Head of caudate nucleus (tissue), 42 donors: ENCODE measurements at regions not wholly inside any gene's neighbourhood (a gene's known extent, or its start where the extent isn't known, plus 50 kb on each side); places are given as distances from the start of the nearest gene placed in this dataset.

ENCODE experiments used
- DNase-seq, 42 donors: peaks; one replicate each; pipeline versions ENCODE4 v3.0.0 to v3.0.0-alpha.2; 2020 to 2021; ENCODE audit warnings: mixed read lengths in 7 of 42
- intact Hi-C: fragments of 100-400 bp; cut with DNase I; formaldehyde crosslinking; loops from one replicate; pipeline ENCODE4 v1.15.0; 2022

DNA sequence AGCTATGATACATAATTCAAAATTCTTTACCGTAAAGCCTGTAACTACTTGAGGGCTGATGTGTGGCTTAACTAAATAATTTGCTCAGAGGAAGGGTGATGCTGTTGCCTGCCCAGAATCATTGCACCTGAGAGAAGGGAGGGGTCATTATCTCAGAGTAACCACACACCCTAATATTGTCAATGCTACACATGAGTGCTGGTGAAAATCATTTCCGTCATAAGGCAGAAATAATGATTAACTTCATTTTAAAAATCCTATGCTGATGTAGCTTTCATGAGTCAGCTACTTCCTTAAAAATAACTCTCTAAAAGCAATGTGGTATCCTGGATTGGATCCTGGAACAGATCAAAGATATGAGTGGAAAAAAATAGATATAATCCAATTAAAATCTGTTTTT, 146.4 kb upstream of the FAM83B start:
- no peak for DNase-seq
- intact Hi-C loops, result no loop called here

DNA sequence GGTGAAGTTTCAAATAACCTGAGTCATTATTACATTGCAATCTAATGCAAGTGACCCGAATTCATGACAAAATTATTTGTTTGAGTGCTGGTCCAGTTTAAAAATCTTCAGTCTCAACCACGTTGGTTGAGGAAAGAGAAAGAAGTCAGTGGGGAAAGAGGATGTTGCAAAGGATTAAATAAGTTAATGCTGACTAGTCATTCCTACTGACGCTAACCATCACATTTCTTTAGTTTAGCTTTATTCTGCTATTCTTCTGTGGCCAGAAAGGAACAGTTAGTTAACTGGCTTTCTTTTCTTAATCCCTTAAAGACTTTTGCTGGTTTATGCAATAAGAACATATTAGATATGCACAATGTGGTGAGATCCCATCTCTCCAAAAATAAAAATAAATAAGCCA, 143.8 kb upstream of the FAM83B start:
- no peak for DNase-seq
- intact Hi-C loops, result no loop called here

DNA sequence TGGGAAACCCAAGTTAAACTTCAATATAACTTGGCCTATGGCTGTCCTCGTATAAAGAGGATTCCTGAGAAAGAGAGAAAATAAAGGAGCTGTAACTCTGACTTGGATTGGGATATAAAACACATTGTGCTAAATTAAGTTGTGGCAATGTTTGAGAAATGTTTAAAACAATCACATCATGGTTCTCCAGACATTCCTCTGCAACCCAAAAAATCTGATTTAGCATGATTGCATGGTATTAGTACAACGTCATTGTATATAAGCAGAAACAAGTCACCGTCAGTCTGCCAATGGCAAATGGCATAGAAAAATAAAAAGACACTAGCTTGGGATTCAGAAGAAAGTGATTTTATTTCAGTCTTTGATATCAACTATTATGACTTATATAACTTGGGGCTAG, 140.2 kb upstream of the FAM83B start:
- intact Hi-C loops, result no loop called here
- DNase-seq, result no peak

DNA sequence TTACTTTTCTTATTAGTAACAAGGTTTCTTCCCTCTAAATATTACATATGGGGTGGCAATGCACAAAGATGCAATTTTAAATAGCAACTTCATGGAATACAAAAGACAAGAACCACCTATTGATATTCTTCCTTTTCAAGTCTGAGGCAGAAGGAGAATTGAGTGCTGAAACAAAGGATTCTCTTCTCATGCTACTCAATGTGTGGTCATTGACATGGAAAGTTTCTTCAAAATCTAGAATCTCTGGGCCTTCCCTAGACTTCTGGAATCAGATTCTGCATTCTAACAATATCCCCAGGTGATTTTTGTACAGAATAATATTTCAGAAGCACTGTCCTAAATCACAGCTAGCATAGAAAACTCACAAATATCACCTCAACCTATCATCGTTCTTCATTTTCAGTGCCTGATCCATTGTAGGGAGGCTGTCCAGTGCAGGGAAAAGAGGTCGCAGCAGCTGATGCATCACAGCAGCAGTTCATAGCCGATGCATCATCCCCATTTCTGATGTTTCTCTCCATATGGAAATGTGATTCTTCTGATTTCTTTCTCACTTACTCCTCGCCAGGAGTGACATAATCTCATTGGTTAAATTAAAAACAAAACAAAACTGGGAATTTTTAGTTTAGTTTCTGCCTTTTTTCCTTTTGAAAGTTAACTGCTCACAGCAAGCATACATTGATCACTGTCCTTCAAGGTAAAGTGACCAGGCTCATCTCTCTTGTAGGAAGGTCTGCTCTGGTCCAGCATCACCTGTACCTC, 139.5 kb upstream of the FAM83B start:
- no peak for DNase-seq
- intact Hi-C loops, result no loop called here

DNA sequence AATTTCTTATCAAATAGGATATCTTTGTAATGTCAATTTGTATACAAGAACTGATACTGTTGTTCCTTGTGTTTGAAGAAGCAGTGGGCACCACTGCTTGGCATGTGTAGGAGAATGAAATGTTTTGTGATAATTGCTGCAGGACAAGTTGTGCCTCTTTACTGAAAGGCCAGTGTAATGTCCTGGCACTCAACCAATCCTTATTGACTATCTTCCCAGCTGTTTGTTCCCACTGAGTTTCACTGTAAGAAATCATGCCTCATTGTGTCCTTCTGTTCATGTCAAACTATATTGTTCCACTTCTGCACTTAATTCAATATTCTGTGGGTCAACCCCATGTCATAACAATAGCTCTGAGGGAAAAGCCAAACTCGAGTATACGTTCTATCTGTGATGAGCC, 136.1 kb upstream of the FAM83B start:
- intact Hi-C loops, result no loop called here
- no peak for DNase-seq

DNA sequence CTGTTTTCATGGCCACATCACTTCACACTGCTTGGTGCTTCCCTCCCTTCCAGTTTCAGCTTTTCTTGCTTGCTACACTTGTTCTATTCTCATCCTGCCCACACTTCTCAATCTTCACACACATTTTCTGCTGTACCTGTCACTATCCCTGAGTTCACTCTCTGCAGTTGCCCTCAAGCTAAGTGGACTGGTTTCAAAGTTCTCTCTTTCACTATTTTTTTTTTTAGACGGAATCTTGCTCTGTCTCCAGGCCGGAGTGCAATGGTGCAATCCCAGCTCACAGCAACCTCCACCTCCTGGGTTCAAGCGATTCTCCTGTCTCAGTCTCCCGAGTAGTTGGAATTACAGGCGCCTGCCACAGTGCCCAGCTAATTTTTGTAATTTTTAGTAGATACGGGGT, 130.6 kb upstream of the FAM83B start:
- no peak for DNase-seq
- intact Hi-C loops, result no loop called here

DNA sequence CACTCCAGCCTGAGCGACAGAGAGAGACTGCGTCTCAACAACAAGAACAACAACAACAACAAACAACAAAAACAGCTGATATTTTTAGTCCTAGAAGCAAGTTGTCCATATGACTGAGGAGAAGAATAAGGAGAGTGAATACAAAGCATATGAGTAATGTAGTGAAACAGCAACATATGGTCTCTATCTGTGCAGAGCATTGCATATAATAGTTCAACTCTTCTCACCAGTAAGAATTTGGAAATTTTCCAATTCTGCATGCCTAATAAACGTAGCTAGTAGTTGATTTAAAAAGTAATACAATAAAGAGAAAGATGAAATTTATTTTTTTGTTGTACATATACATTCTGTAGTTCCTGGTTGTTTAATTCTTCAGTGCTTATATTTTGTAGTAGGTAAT, 129.7 kb upstream of the FAM83B start:
- intact Hi-C loops, result no loop called here
- DNase-seq, result no peak

DNA sequence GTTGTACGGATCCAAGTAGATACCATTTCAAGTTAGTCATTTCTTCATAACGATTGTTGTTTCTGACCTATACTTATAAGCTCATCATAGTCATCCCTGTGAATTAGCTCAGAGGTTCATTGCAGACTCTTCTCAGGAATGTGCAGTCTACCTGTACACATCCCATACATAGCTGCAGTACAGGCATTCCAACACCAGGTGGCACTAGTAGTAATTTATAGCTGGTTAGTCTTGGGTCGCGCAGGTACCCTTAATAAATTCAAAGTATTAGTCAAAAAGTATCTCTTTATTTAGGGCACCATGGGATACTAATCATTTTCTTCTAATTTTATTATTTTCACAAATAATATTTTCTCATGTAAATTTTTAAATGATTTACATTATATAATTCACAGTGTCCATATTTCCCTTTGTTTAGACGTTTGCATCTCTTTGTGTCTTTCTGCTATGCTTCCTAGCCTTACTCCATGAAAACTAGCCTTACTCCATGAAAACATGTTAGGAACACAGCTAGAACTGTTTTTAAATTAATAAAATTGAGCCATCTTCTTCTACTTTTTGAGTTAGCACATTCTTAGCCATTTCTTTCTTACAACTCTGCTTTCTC, 128.6 kb upstream of the FAM83B start:
- intact Hi-C loops, result no loop called here
- peak in 40 of 42 donors; percentile 30 to 90 (median 70) for DNase-seq

DNA sequence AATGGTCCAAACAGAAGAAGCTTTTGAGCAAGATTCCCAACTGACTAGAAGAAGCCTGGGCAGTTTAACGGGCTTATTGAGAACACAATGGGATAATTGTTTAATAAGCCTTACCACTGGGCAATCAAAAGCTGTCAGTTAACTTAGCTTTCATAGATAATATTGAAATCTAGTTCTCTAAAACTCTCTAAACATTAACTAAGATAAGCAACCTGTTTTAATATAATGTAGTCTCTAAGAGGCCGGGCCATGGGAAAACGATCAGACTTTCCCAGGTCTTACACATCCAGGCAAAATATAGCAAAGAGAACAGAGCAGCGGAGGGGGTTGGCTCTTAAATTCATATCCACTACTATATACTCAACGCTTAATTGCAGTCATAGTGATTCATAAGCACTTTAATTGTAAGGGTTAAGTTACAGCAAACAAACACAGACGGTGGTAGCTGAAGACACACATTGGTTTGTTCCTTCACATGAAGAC, 128.0 kb upstream of the FAM83B start:
- no peak for DNase-seq
- intact Hi-C loops, result no loop called here

DNA sequence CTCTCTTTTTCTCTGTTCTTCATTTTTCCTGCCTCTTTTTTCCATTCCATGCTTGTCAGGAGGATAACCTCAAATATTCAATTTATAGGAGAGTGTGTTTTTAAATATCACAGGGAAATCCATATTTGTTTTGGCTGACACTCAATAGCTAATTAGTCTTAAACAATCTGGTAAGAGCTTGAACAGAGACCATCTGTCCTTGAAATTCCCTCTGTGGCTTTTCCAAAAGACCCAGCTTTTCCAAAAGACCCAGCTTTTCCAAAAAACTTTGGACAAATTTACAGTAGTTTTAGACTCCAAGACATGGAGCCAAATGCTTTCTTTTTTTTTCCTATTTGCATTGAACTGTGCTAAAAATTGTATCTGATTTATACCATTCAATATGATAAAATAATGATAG, 127.4 kb upstream of the FAM83B start:
- intact Hi-C loops, result no loop called here
- no peak for DNase-seq

DNA sequence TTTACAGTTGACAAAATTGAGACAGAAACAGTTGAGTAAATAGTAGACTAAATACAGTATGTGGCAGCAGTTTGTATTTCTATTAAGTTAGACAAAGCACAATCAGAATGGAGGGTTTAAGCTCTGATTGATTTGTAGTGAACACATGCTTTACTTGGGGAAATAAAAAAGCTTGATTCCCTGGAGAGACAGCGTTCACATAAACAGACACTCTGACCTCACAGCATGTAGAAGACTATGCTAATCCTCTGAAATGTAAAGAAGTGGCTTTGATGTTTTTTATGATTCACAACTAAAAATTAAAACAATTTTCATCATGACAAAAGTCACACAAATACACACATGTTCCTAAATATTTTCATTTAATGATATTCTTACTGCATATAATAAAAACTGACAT, 126.9 kb upstream of the FAM83B start:
- intact Hi-C loops, result no loop called here

DNA sequence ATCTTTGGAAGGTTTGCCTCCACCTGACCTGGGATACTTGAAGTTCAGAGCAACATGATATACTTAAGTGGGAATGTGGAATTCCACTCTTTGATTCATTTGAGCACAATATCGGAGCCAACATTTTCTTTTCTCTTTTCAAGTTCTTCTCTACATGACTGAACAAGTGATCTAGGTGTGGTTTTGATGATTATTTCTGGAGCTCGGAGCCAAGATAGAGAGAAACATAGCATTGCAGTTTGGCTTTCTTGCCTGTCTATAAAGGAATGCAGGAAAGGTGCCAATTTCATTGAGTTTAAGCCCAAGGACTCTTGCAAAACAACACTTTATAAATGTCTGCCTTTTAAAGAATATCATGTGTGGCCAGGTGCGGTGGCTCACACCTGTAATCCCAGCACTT, 124.2 kb upstream of the FAM83B start:
- intact Hi-C loops, result no loop called here
- no peak for DNase-seq

More for the DNA sequence above, 126.9 kb upstream of the FAM83B start:
- DNase-seq, result no peak

DNA sequence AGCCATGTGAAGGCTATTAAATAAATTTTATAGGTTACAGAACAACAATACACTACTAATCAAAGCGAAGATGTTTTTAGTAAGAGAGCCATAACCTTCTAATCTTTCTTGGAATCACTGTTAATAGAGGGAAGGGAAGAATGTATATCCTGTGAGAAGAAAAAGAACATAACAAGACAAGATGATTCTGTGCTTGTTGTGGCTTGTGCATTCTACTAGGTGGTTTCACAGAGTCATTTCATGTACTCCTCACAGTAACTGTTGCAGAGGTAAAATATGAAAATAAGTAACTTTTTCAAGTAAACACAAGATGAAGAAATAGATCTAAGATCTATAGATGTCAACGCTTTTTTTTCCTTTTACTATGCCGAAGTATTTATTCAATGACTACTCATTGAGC, 116.9 kb upstream of the FAM83B start:
- intact Hi-C loops, result no loop called here
- DNase-seq, result no peak

DNA sequence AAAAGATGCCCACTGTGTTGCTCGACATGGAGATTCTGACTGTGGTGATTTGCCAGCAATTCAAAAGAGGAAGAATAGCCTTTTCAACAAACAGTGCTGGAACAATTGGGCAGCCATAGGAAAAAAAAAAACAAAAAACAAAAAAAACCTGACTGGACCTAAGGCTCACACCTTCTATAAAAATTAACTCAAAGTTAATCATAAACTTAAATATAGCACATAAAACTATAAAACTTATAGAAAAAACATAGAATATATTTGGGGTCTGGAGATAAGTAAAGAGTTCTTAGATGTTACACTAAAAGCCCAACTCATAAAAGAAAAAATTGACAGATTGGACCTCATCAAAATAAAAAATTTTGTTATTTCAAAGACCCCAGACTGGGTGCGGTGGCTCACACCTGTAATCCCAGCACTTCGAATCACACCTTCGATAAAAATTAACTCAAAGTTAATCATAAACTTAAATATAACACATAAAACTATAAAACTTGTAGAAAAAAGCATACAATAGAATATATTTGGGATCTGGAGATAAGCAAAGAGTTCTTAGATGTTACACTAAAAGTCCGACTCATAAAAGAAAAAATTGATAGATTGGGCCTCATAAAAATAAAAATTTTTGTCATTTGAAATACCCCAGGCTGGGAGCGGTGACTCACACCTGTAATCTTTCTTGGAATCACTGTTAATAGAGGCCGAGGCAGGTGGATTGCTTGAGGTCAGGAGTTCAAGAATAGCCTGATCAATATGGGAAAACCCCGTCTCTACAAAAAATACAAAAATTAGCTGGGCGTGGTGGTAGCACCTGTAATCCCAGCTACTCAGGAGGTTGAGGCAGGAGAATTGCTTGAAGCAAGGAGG, 115.6 kb upstream of the FAM83B start:
- intact Hi-C loops, result no loop called here
- no peak for DNase-seq

DNA sequence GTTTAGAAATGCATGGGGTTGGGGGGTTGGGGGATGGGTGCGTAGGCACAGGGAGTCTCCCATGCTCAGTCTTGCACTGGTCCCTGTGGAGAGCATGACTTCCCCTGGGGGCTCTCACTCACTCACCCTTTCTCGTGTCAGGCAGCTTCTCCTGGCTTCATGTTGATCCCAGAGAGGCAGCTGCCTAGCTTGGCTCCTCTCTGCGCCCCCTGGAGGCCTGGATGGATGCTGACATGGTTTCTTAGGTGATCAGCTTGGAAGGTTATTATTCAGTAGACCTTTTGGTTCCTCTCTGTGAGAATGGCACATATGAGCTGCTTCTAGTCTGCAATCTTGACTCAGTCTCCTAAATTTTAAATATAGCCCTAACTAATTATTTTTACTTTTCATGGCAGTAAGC, 109.3 kb upstream of the FAM83B start:
- intact Hi-C loops, result no loop called here
- no peak for DNase-seq

DNA sequence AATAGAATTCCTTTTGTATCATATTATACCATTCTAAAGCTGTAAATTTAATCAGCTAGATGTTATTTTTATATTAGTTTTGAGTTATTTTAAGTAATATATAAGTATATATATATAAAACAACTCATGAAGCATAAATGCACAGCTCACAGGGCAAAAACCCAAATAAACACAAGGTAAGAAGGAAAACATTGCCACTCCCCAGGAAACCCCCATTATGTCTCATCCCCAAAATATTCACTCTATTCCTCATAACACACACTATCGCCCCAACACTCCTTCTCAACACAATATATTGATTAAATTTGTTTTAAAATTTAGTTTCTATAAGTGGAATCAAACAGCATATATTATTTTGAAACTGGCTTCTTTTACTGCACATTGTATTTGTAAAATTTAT, 98.6 kb upstream of the FAM83B start:
- intact Hi-C loops, result no loop called here
- DNase-seq, result no peak

DNA sequence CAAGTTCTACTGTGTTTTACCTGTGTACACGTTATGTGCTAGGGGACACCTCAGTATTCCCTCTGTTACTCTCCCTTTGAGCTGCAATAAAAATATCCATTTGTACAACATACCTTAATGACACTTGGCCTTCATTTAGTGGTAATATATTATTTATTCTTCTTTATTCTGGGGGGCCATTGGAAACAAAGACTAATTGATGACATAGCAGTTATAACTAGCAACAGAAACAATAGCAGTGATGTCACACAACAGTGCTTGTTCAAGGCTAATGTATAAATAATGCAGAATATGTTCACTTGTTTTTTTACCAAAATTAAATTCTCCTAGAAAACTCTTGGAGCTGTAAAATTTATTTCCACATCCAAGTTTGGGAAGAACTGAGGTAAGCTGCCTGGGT, 92.2 kb upstream of the FAM83B start:
- intact Hi-C loops, result no loop called here
- no peak for DNase-seq

DNA sequence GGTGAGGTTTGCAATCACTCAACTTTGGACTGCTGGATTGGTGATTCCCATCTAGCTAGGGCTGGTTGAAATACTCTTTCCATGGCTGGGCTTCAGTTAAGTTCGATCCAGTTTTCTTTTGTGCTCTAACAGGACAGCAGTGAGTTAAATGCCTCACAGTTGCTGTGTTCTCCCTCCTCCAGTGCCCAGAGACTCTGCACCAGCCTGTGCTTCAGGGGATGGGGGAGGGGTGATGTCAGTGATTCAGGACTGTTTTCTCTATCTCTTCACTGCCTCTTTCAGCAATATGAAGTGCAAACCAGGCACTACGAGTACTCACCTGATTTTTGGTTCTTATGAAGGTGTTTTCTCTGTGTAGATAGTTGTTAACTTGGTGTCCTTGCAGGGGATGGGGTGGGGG, 88.2 kb upstream of the FAM83B start:
- intact Hi-C loops, result no loop called here
- DNase-seq, result no peak

DNA sequence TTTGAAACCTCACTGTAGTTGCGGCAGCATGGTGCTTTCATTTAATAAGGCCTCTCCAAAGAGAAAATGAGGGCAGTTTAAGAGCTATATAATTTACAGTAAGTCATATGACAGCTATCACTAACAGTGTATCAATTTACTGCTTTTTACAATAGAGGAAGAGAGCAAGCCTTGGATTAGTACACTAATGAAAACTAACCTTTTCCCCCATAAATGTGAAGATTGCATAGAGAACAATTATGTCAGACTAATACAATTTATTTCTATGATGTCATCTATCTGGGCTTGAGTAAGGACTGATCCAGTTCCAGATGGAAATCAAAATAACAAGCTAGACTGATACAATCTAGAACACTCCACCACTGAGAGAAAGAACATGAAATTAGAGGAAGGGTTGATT, 78.1 kb upstream of the FAM83B start:
- intact Hi-C loops, result no loop called here
- DNase-seq, result no peak

DNA sequence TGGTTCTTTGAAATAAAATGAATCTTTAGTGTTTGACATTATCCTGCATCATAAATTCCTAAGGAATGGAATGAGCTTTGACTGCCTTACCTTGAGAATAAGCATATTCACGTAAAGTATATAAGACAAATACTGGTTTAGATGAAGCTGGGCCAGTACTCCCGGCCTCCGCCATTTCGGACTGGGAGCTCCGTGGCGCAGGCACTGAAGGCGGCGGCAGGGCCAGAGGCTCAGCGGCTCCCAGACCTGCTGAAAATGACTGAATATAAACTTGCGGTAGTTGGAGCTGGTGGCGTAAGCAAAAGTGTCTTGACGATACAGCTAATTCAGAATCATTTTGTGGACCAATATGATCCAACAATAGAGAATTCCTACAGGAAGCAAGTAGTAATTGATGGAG, 76.2 kb upstream of the FAM83B start:
- DNase-seq, result no peak
- intact Hi-C loops, result no loop called here
